Tibial artery (tissue), 4 donors: ENCODE measurements at regions not wholly inside any gene's neighbourhood (a gene's known extent, or its start where the extent isn't known, plus 50 kb on each side); places are given as distances from the start of the nearest gene placed in this dataset.

Source experiments
- DNase-seq, 2 donors: peaks; one replicate each; pipeline ENCODE4 v3.0.0-alpha.2; 2019
- H3K27ac ChIP-seq, 2 donors: fragments of 200-600 bp; sonication (generic) in 1 of 2; 1 replicate in 1 of 2; 2 replicates in 1 of 2; pipeline ENCODE4 v1.5.1; 2018 to 2019; ENCODE audit warnings: mild to moderate bottlenecking in 1 of 2
- H3K27me3 ChIP-seq, 2 donors: fragments of 200-600 bp; sonication (generic) in 1 of 2; one replicate each; pipeline versions ENCODE4 v1.5.1 to v1.6.0; 2016 to 2019
- H3K36me3 ChIP-seq, 3 donors: fragments of 200-600 bp; sonication (generic) in 2 of 3; one replicate each; pipeline ENCODE4 v1.5.1; 2016 to 2019; ENCODE audit warnings: mild to moderate bottlenecking in 2 of 3
- H3K4me1 ChIP-seq, 4 donors: fragments of 200-600 bp; sonication (generic) in 2 of 4; 1 replicate in 3 of 4; 2 replicates in 1 of 4; pipeline ENCODE4 v1.5.1; 2016 to 2019
- H3K4me3 ChIP-seq, 2 donors: fragments of 200-600 bp; sonication (generic) in 1 of 2; 1 replicate in 1 of 2; 2 replicates in 1 of 2; pipeline ENCODE4 v1.5.1; 2018 to 2019; ENCODE audit warnings: mild to moderate bottlenecking in 2 of 2
- H3K9me3 ChIP-seq, 3 donors: fragments of 200-600 bp; sonication (generic) in 1 of 3; one replicate each; pipeline ENCODE4 v1.5.1; 2016 to 2019
- CTCF ChIP-seq, 2 experiments: fragments of 200-600 bp in 1 of 2; fragments of 450-650 bp in 1 of 2; IDR thresholded peaks; one replicate each; pipeline ENCODE4 v1.5.1; 2017 to 2019; ENCODE audit warnings: antibody characterized with exemption in 2 of 2, mild to moderate bottlenecking in 1 of 2, moderate library complexity in 1 of 2
- intact Hi-C: fragments of 100-400 bp; cut with DNase I; formaldehyde crosslinking; loops from one replicate; pipeline ENCODE4 v1.15.0; 2023; ENCODE audit warnings: low total_unique reads

GRCh38 chr7:20958572-20958971, 171.9 kb upstream of the SP8 start:
- Histone ChIP-seq H3K9me3 (no peaks in the 10 kb centered on the region), H3K36me3 (no peaks in the 10 kb centered on the region), H3K27ac (no peak overlapping the region), H3K4me3 (no peak overlapping the region), H3K27me3 (no peaks in the 10 kb centered on the region), H3K4me1 (no peaks in the 10 kb centered on the region)
- intact Hi-C loops, result no loop called here
- no peak for DNase-seq
- no peak for TF ChIP-seq CTCF (IDR thresholded peaks at IDR 0.05)

GRCh38 chr7:20959281-20959680, 172.6 kb upstream of the SP8 start:
- Histone ChIP-seq H3K27ac (no peak overlapping the region), H3K4me3 (no peak overlapping the region), H3K27me3 (no peaks in the 10 kb centered on the region), H3K9me3 (no peaks in the 10 kb centered on the region), H3K4me1 (no peaks in the 10 kb centered on the region), H3K36me3 (no peaks in the 10 kb centered on the region)
- intact Hi-C loops, result no loop called here
- DNase-seq, result no peak
- no peak for TF ChIP-seq CTCF (IDR thresholded peaks at IDR 0.05)

- Histone ChIP-seq H3K4me1 (no peaks in the 10 kb centered on the region), H3K27me3 (no peaks in the 10 kb centered on the region), H3K36me3 (no peaks in the 10 kb centered on the region), H3K4me3 (no peak overlapping the region), H3K9me3 (no peaks in the 10 kb centered on the region), H3K27ac (no peak overlapping the region)
- intact Hi-C loops, result no loop called here
- no peak for DNase-seq
- no peak for TF ChIP-seq CTCF (IDR thresholded peaks at IDR 0.05)
These were observed 177.0 kb upstream of the SP8 start for GRCh38 chr7:20963556-20964280.

GRCh38 chr7:20964281-20964918, 177.7 kb upstream of the SP8 start:
- H3K27ac ChIP-seq, result no peak overlapping the region
- intact Hi-C loops, result no loop called here
- DNase-seq, result no peak

GRCh38 chr7:20971219-20971618, 184.5 kb upstream of the SP8 start:
- no peak overlapping the region for H3K27ac ChIP-seq
- no peak overlapping the region for H3K4me3 ChIP-seq
- no peaks in the 10 kb centered on the region for H3K36me3 ChIP-seq
- H3K27me3 ChIP-seq, result no peaks in the 10 kb centered on the region
- DNase-seq, result no peak
- no peak for TF ChIP-seq CTCF (IDR thresholded peaks at IDR 0.05)
- no peaks in the 10 kb centered on the region for H3K9me3 ChIP-seq
- intact Hi-C loops, result no loop called here
- H3K4me1 ChIP-seq, result no peaks in the 10 kb centered on the region

More at GRCh38 chr7:20964281-20964918, 177.7 kb upstream of the SP8 start:
- no peaks in the 10 kb centered on the region for H3K4me1 ChIP-seq
- no peaks in the 10 kb centered on the region for H3K9me3 ChIP-seq
- H3K36me3 ChIP-seq, result no peaks in the 10 kb centered on the region
- no peaks in the 10 kb centered on the region for H3K27me3 ChIP-seq
- no peak overlapping the region for H3K4me3 ChIP-seq
- no peak for TF ChIP-seq CTCF (IDR thresholded peaks at IDR 0.05)
